B cell (primary cell): ENCODE measurements at regions not wholly inside any gene's neighbourhood (a gene's known extent, or its start where the extent isn't known, plus 50 kb on each side); places are given as distances from the start of the nearest gene placed in this dataset.

Experiments
- ATAC-seq: fragments of 200-7000 bp; cut with Tn5 transposase; one replicate; pipeline ENCODE4 v1.10.0; 2021; ENCODE audit warnings: low read depth, mild to moderate bottlenecking, moderate number of reproducible peaks, moderate library complexity
- CTCF ChIA-PET: fragments of 350-600 bp; sonication (Branson Sonifier 250); formaldehyde crosslinking; loops from one replicate; lab custom pipeline; 2021; ENCODE audit warnings: antibody characterized with exemption, inconsistent platforms; lab: Charles Lee
- POLR2A ChIA-PET: fragments of 350-600 bp; sonication (Branson Sonifier 250); formaldehyde crosslinking; loops from one replicate; lab custom pipeline; 2021; ENCODE audit warnings: antibody characterized with exemption; lab: Charles Lee
- DNase-seq: peaks from one replicate; pipeline ENCODE4 v3.0.0; 2013
- H2AFZ ChIP-seq: 2 replicates; pipeline ENCODE4 v1.6.1; 2012; ENCODE audit warnings: mild to moderate bottlenecking, low read depth, low read length; ENCODE audit not compliant: insufficient read depth, poor library complexity, severe bottlenecking
- H3K27ac ChIP-seq, 2 donors: 1 replicate in 1 of 2; 2 replicates in 1 of 2; pipeline ENCODE4 v1.5.1; 2012 to 2013; ENCODE audit warnings: low read length in 2 of 2, mild to moderate bottlenecking in 2 of 2, moderate library complexity in 1 of 2
- H3K27me3 ChIP-seq, 4 experiments: fragments of 200-600 bp in 1 of 4; sonication (generic) in 1 of 4; replicated peaks in 1 of 4; 1 replicate in 2 of 4; 2 replicates in 2 of 4; pipeline versions ENCODE4 v1.6.1 to v1.7.0; 2013 to 2016; ENCODE audit warnings: low read length in 3 of 4, mild to moderate bottlenecking in 2 of 4, mixed read lengths in 1 of 4, moderate library complexity in 1 of 4; ENCODE audit not compliant: insufficient read depth in 4 of 4, control insufficient read depth in 3 of 4; ENCODE audit errors: control extremely low read depth in 1 of 4
- H3K36me3 ChIP-seq, 2 experiments: replicated peaks in 1 of 2; 1 replicate in 1 of 2; 2 replicates in 1 of 2; pipeline versions ENCODE4 v1.6.1 to v1.7.1; 2013; ENCODE audit warnings: low read length in 1 of 2; ENCODE audit not compliant: insufficient read depth in 2 of 2, control insufficient read depth in 1 of 2; ENCODE audit errors: control extremely low read depth in 1 of 2, extremely low read depth in 1 of 2
- H3K4me1 ChIP-seq, 2 donors: fragments of 200-600 bp in 1 of 2; sonication (generic) in 1 of 2; 1 replicate in 1 of 2; 2 replicates in 1 of 2; pipeline versions ENCODE4 v1.5.1 to v1.6.1; 2013 to 2017; ENCODE audit warnings: low read length in 2 of 2; ENCODE audit not compliant: control insufficient read depth in 2 of 2, insufficient read depth in 2 of 2
- H3K4me2 ChIP-seq: replicated peaks from 2 replicates; pipeline ENCODE3; 2012; ENCODE audit warnings: mild to moderate bottlenecking, low read depth, low read length; ENCODE audit not compliant: poor library complexity, severe bottlenecking
- H3K4me3 ChIP-seq, 5 experiments: fragments of 200-600 bp in 1 of 5; sonication (generic) in 1 of 5; 1 replicate in 3 of 5; 2 replicates in 2 of 5; pipeline versions ENCODE4 v1.5.1 to v1.7.0; 2011 to 2016; ENCODE audit warnings: low read length in 4 of 5, mild to moderate bottlenecking in 4 of 5, low read depth in 2 of 5, control low read depth in 1 of 5, moderate library complexity in 1 of 5; ENCODE audit not compliant: insufficient read depth in 1 of 5; ENCODE audit errors: control extremely low read depth in 1 of 5, extremely low read depth in 1 of 5
- H3K79me2 ChIP-seq: fragments of 200-600 bp; sonication (generic); one replicate; pipeline ENCODE4 v1.6.0; 2016; ENCODE audit warnings: low read length; ENCODE audit not compliant: control insufficient read depth, insufficient read depth
- H3K9ac ChIP-seq: fragments of 200-600 bp; sonication (generic); 2 replicates; pipeline ENCODE4 v1.6.1; 2017; ENCODE audit warnings: mild to moderate bottlenecking, low read length, moderate library complexity
- H3K9me3 ChIP-seq, 3 donors: one replicate each; pipeline versions ENCODE4 v1.6.1 to v1.7.1; 2013; ENCODE audit warnings: low read length in 2 of 3; ENCODE audit not compliant: control insufficient read depth in 2 of 3, insufficient read depth in 1 of 3; ENCODE audit errors: control extremely low read depth in 1 of 3
- H4K20me1 ChIP-seq: 2 replicates; pipeline ENCODE4 v1.6.0; 2012; ENCODE audit warnings: mild to moderate bottlenecking, low read length; ENCODE audit not compliant: insufficient read depth, control insufficient read depth, poor library complexity, severe bottlenecking
- H3K27ac Mint-ChIP-seq: one replicate; pipeline ENCODE4 v1.8.0; 2021; ENCODE audit warnings: mixed read lengths
- H3K27me3 Mint-ChIP-seq: one replicate; pipeline ENCODE4 v1.8.0; 2021; ENCODE audit warnings: mixed read lengths
- H3K4me1 Mint-ChIP-seq: one replicate; pipeline ENCODE4 v1.8.0; 2021; ENCODE audit warnings: mixed read lengths
- H3K4me3 Mint-ChIP-seq: one replicate; pipeline ENCODE4 v1.8.0; 2021; ENCODE audit warnings: mixed read lengths
- H3K9me3 Mint-ChIP-seq: one replicate; pipeline ENCODE4 v1.8.0; 2022; ENCODE audit warnings: mixed read lengths; ENCODE audit not compliant: insufficient read depth
- CTCF ChIP-seq: fragments of 200-600 bp; IDR thresholded peaks from one replicate; pipeline ENCODE4 v1.8.0; 2022; ENCODE audit warnings: antibody characterized with exemption, mild to moderate bottlenecking
- EZH2 ChIP-seq: IDR thresholded peaks from 2 replicates; pipeline ENCODE4 v1.6.1; 2012; ENCODE audit warnings: borderline replicate concordance, low read depth, mild to moderate bottlenecking, moderate library complexity, low read length; ENCODE audit not compliant: insufficient read depth, poor library complexity, severe bottlenecking
- WGBS: methylation state at CpG from one replicate; pipeline ENCODE4 v1.1.5; 2013; ENCODE audit warnings: missing lambda C conversion rate; ENCODE audit not compliant: insufficient coverage; 5-methylcytosine and 5-hydroxymethylcytosine counted together
- intact Hi-C: fragments of 100-400 bp; cut with micrococcal nuclease; formaldehyde crosslinking; loops from one replicate; pipeline ENCODE4 v1.10.0; 2022

- H3K9me3 ChIP-seq: peaks cover 2 to 52% (median 18%) of the 10 kb centered on the region in 3 donors
- intact Hi-C loops: no loop called here
- 50% methylated on average over 22 of the region's 23 CpGs for WGBS
Measured at GRCh38 chr10:130300608-130301020, 164.4 kb downstream of the GLRX3 start.

More at GRCh38 chr10:130300608-130301020, 164.4 kb downstream of the GLRX3 start:
- Histone ChIP-seq H3K36me3 (no peaks in the 10 kb centered on the region), H3K4me3 (peak overlapping the region in 4 of 5 experiments; percentile 35 to 67 (median 50)), H3K27me3 (no peaks in the 10 kb centered on the region), H4K20me1 (no peaks in the 10 kb centered on the region), H2AFZ (peak overlapping the region; percentile 54), H3K9ac (peak overlapping the region; percentile 64), H3K79me2 (no peaks in the 10 kb centered on the region), H3K4me2 (peak overlapping the region; percentile 62), H3K4me1 (no peaks in the 10 kb centered on the region), H3K27ac (no peak overlapping the region)
- H3K27me3 Mint-ChIP-seq: no peaks in the 10 kb centered on the region
- peak; percentile 40 for ATAC-seq
- H3K4me3 Mint-ChIP-seq: peak overlapping the region; percentile 66
- DNase-seq: no peak
- peaks cover 14% of the 10 kb centered on the region for H3K9me3 Mint-ChIP-seq
- no peak for TF ChIP-seq CTCF
- no peak for TF ChIP-seq EZH2
- ChIA-PET POLR2A (interaction anchor here (0.9 kb wide), 1 partner anchor 189 kb away, joined by 4 read pairs; no protein-coding TSS in a partner anchor), CTCF (interaction anchor here (1.6 kb wide), 1 partner anchor 190 kb away, joined by 8 read pairs; the partner anchor contains the start of gene C10orf143)
- no peak overlapping the region for H3K27ac Mint-ChIP-seq
- H3K4me1 Mint-ChIP-seq: peaks cover 6% of the 10 kb centered on the region
